ENCODE measurements at regions not wholly inside any gene's neighbourhood (a gene's known extent, or its start where the extent isn't known, plus 50 kb on each side); places are given as distances from the start of the nearest gene placed in this dataset.

- no peak for TF ChIP-seq CTCF (conservative IDR thresholded peaks at IDR 0.05; ENCODE audit: low read depth in 2 of 2)
- no peak for TF ChIP-seq REST (IDR thresholded peaks at IDR 0.05; ENCODE audit: unreplicated experiment)
- TF ChIP-seq POLR2AphosphoS5 (IDR thresholded peaks at IDR 0.05; ENCODE audit: low read depth) = no peak
- no peak for TF ChIP-seq EZH2phosphoT487 (IDR thresholded peaks at IDR 0.05; ENCODE audit: unreplicated experiment)
- no peak for TF ChIP-seq CREB1 (CRISPR knock-in tag; IDR thresholded peaks at IDR 0.05; ENCODE audit: low read depth)
- no peak for TF ChIP-seq NANOG (IDR thresholded peaks at IDR 0.05; ENCODE audit: borderline replicate concordance)
- TF ChIP-seq EZH2 (IDR thresholded peaks at IDR 0.05; ENCODE audit: low read depth, unreplicated experiment) = no peak
- TF ChIP-seq ETS1 (IDR thresholded peaks at IDR 0.05) = no peak
- no peak for TF ChIP-seq JUNB (IDR thresholded peaks at IDR 0.05; ENCODE audit: unreplicated experiment)
Measured at GRCh38 chr11:101748572-101749344, 165.0 kb upstream of the TRPC6 start.
